DMS 273 (cell line): ENCODE measurements at regions not wholly inside any gene's neighbourhood (a gene's known extent, or its start where the extent isn't known, plus 50 kb on each side); places are given as distances from the start of the nearest gene placed in this dataset.

Source experiments
- DNase-seq: peaks from one replicate; lab custom pipeline; 2025; ENCODE audit not compliant: unreplicated experiment; lab: John Stamatoyannopoulos, UW

- no peak for DNase-seq
These were observed 85.3 kb upstream of the MAF start for GRCh38 chr16:79685871-79686270.

DNA sequence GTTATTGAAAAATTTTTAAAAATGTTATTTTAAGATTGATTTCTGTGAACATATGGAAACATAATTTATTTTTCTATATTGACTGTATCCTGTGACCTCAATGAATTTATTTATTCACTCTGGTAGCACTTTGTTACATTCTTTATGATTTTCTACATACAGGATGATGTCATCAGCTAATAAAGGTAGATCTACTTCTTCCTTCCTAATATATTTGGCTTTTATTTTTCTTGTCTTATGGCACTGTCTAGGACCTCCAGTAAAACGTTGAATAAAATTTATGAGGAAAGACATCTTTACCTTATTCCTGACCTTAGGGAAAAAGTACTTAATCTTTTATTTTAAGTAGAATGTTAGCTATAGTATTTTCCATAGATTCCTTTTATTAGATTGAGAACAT, 78.8 kb upstream of the MAF start:
- no peak for DNase-seq

DNA sequence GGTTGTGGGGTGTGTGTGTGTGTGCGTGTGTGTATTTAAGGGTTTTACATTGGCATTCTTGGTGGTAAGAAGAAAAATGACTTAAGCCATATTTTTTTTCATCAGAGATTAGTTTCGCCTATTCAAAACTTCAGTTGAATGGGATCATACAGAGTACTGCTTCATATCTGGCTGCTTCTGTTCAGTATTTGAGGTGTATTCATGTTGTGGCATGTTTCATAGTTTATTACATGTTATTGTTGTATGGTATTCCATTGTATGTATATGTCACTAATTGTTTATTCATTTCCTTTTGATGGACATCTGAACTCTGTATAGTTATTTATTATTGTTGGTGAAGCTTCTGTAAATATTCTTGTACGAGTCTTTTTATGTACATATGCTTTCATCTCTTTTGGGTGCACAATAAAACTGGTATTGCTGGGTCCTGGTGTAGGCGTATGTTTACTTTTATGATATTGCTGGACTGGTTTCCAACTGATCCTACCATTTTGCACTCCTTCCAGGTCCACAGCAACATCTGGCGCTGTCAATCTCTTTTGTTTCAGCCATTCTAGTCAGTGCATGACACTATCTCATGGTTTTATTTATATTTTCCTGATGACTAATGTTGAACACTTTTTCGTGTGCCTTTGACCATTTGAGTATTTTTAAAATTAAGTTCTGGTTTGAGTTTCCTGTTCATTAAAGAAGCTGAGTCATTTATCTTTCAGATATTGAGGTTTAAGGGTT, 77.4 kb upstream of the MAF start:
- no peak for DNase-seq

GRCh38 chr16:79673635-79674034, 73.1 kb upstream of the MAF start:
- DNase-seq, result no peak

DNA sequence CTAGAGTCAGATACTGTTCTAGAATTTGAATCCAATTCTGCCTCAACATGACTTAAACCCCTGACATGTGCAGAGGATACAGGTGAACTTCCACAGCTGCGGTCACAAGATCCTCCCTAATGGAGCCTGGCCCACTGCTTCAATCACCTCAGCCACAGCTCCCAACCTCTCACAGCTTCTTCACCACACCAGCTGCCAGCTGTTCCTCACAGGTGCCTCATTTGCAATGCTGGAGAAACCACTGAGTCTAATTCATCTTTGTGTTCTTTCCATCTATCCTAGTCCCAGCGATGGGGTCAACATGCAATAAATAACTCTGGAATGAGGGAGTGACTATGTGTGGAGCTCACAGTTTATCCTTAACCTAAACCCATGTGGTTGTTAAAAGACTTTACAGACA, 72.0 kb upstream of the MAF start:
- no peak for DNase-seq

DNA sequence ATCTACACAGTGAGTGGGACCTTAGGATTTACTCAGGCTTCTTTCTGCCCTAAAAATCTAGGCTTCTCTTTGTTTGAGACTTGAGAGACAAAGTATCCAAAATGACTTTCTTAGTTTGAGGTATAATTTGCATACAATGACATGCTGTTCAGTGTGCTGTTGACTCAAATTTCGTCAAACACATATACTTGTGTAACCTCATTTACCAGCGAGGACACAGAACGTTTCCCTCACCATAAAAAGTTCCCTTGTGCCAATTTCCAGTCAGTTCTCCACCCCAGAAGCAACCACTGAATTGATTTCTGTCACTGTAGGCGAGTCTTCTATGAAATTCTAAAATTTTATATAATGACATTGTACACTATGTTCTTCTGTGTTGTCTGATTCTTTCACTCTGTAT, 68.0 kb upstream of the MAF start:
- no peak for DNase-seq

DNA sequence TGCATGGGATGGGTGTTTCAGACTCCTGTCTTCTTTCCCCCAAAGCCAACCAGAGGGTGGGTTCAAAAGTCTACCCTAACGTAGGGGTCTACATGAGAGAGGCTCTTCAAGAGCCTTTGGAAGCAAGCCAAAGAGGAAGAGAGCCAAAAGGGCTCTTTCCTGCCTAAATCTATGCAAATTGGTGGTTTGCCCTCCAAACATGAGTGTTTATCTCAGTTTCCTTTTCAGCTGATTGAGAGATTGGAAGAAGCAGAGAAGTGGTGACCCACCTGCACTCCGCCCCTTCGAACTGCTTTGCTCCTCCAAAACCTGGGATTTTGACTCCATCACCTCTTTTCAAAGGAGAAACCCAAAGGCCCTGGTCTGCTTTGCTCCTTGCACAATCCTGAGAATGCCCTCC, 65.4 kb upstream of the MAF start:
- DNase-seq, result no peak

DNA sequence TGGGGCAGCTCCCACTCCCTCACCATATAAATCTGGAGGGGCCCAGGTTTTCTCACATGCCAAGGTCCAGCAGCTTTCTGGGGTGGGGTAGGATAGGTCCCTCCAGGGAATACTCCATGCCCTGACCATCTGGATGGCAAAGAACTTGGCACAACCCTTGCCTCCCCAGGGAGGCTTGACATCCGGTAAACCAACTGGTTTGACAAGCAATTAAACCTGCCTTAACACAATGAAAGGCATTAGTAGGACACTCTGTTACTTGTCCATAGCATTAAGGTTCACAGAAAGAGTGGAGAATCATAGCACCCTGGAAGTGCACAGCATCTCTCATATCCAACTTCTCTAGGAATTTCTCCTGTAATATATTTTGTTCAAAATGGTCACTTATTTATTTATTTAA, 63.9 kb upstream of the MAF start:
- peak; percentile 20 for DNase-seq

- DNase-seq, result no peak
These were observed 62.3 kb upstream of the MAF start for GRCh38 chr16:79662669-79663313.

DNA sequence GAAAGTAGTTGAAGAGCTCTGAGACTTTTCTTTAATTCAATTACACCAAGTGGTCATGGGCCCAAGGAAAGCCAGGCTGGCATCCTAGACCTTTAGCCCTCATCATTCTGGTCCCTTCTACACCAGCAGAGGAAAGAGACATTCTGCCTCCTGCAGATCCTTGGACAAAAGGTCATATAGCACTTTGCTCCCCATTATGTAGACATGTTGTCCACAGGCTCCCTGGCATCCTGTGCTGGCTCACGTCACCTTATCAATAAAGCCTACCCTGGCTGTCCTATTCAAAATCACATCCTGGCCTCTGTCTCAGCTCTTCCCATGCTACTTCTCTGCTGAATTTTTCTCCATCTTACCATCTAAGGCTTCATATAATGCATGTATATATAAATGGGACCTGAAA, 61.6 kb upstream of the MAF start:
- DNase-seq, result no peak

GRCh38 chr16:79661578-79661977, 61.0 kb upstream of the MAF start:
- DNase-seq, result no peak

DNA sequence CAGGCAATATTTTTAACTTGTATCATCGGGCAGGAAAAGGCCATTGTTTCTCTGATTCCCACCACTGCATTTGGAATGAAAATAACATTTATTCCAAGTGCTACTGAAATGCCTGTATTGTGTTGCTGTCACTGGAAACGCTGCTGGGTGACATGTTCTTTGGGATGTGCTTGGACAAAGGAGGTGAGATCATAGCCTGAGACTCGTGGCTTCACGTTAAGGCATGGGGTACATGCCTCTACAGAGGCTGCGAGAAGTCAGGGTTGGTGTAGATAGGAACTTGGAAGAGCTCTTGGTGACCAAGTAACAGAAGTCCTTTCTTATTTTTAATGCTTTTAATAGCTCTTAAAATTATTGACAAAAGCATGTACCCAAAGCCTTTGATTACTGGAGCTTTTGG, 58.8 kb upstream of the MAF start:
- DNase-seq, result no peak

GRCh38 chr16:79658301-79659033, 57.9 kb upstream of the MAF start:
- DNase-seq, result no peak

DNA sequence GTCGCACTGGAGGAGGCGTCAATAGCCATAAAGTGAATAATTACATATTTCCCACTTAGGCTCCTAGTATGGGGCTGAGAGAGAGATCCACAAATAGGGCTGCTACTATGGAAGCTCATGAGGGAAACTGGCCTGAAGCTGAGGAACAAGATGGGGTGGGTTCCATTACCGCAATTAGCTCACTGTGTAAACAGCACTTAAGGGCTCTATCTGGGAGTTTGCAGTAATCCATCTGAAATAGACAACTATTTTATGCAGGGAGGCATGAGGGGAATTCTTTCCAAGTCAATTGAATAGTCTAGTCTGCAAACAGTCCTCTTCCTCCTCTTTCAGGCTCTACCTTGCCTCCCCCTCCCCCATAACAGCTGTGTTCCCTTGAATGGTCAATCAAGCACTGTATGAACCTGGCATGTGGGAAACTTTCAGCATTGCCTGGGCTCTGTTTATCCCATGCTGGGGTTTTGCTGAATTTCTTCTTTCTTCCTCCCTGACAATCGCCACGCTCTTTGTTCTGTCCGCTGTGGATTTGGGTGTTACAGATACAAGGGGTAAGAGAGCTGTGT, 56.1 kb upstream of the MAF start:
- DNase-seq, result no peak

DNA sequence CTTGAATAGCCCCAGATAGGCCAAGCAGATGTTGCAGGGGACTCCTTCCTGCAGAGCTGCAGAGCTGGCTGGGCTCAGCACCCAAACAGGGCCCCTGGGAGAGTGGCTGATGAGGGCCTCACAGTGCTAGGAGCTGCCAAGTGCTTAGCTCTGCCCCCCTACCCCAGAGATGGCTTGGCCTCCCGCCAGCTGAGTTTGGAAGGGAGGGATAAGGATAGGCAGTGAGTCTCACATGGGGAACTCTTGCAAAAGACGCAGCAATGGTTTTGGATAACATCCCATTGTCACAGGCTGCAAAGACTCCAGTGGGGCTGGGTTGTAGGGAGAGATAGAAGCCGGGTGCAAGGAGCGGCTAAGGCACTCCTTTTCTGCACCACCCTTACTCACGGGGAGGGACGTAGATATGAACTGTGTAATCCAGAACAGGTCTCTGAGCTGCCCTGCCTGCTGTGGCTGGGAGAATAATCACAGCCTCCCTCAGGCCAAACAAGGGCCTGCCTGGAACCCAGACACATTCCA, 52.9 kb upstream of the MAF start:
- DNase-seq, result no peak

GRCh38 chr16:79651363-79651762, 50.8 kb upstream of the MAF start:
- DNase-seq, result no peak
